GM18951 (cell line): ENCODE measurements at regions not wholly inside any gene's neighbourhood (a gene's known extent, or its start where the extent isn't known, plus 50 kb on each side); places are given as distances from the start of the nearest gene placed in this dataset.

Source experiments
- POLR2A ChIP-seq: IDR thresholded peaks from 4 replicates; pipeline ENCODE4 v1.6.1; 2011; ENCODE audit warnings: mild to moderate bottlenecking; ENCODE audit not compliant: insufficient read length, insufficient read depth; ENCODE audit errors: extremely low read depth
- in situ Hi-C: fragments of 300-500 bp; cut with MboI; formaldehyde crosslinking; loops from one replicate; pipeline ENCODE4 v1.12.0; 2022; ENCODE audit warnings: low sequenced_read_pairs, mixed read lengths, inconsistent platforms; ENCODE audit not compliant: unreplicated experiment

- in situ Hi-C loops, result no loop called here
- no peak for TF ChIP-seq POLR2A
These were observed 304.9 kb downstream of the CDH26 start for GRCh38 chr20:60262967-60263603.

GRCh38 chr20:60263725-60264709 lies 305.8 kb downstream of the CDH26 start:
- TF ChIP-seq POLR2A, result no peak
- in situ Hi-C loops, result no loop called here

DNA sequence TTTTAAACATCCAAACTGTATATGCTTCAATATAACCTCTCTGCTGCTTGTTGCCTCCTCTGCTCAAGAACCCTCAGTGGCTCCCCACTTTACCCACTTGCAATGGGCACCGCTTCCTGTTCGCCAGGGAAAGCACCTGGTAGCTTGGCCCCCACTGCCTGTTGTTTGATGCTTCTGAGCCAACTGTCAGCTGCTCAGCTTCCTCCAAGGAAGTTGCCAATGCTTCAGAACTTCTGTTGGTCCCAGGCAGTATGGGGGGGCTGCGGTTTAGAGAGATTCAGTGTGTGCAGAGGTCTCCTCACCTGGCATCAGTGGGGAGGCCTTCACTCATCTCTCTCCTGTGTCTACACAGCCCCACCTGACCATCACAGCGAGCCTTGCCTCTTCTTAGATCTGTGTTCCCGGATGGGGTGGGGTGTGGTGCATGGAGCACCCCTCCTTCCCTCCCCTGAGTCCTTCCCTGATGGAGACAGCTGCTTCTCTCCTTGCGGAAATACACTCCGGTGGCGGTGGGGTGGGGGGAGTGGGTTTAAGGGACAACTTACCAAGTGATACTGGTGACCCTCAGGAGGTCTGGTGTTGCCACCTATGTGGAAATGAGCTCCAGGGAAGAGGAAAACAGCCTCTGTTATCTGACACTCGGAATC lies 308.1 kb downstream of the CDH26 start:
- no peak for TF ChIP-seq POLR2A
- in situ Hi-C loops, result no loop called here

GRCh38 chr20:60268491-60268890 lies 310.3 kb downstream of the CDH26 start:
- in situ Hi-C loops, result no loop called here
- no peak for TF ChIP-seq POLR2A

- no peak for TF ChIP-seq POLR2A
- in situ Hi-C loops, result no loop called here
These were observed 311.4 kb downstream of the CDH26 start for GRCh38 chr20:60269573-60270162.

GRCh38 chr20:60270341-60270740 lies 312.1 kb downstream of the CDH26 start:
- no peak for TF ChIP-seq POLR2A
- in situ Hi-C loops, result no loop called here

DNA sequence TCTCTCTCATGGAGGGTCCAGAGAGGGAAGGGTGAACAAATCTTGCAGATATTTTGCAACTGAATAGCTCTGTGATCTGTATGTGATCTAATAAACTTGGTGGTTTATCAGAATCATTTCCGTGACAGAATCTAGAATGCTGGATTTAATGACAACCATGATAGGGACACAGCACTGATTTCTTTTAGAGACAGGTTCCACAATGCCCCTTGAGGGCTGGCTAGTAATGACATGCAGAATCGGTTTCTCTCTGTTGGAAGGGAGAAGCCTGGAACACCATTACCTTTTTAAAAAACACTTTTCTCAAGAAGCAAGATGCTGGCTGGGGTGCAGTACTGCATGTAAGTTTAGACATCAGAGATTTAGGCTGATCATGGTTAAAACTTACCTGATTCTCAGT lies 313.4 kb downstream of the CDH26 start:
- no peak for TF ChIP-seq POLR2A
- in situ Hi-C loops, result no loop called here

GRCh38 chr20:60272790-60273189 lies 314.6 kb downstream of the CDH26 start:
- no peak for TF ChIP-seq POLR2A
- in situ Hi-C loops, result no loop called here

DNA sequence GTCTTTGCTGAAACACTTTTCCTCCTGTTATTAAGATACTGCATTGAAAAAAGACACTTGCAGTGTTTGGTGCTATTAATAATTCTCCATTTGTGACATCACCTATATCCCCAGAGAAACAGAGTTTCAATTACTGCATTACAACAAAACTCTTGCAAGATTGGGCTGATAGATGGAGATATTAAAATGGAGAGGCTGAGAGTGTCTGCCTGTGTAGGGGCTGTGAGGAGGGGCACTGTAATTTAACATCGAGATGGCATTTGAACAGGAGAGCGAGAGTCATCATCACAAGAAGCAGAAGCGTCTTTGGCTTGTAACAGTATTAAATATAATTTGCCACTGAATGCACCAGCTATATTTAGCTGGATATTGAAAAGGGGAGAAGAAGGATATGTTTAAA lies 316.5 kb downstream of the CDH26 start:
- TF ChIP-seq POLR2A, result no peak
- in situ Hi-C loops, result no loop called here

GRCh38 chr20:60281295-60281694 lies 323.1 kb downstream of the CDH26 start:
- no peak for TF ChIP-seq POLR2A
- in situ Hi-C loops, result no loop called here

GRCh38 chr20:60283281-60283680 lies 325.1 kb downstream of the CDH26 start:
- TF ChIP-seq POLR2A, result no peak
- in situ Hi-C loops, result no loop called here

- TF ChIP-seq POLR2A, result no peak
- in situ Hi-C loops, result no loop called here
These were observed 328.5 kb downstream of the CDH26 start for GRCh38 chr20:60286764-60287163.

- TF ChIP-seq POLR2A, result no peak
- in situ Hi-C loops, result no loop called here
These were observed 330.7 kb downstream of the CDH26 start for GRCh38 chr20:60288945-60289344.

- in situ Hi-C loops, result no loop called here
- TF ChIP-seq POLR2A, result no peak
These were observed 333.8 kb downstream of the CDH26 start for GRCh38 chr20:60292001-60292520.
